ENCODE measurements at regions not wholly inside any gene's neighbourhood (a gene's known extent, or its start where the extent isn't known, plus 50 kb on each side); places are given as distances from the start of the nearest gene placed in this dataset.

- TF ChIP-seq POLR2A (IDR thresholded peaks at IDR 0.05; ENCODE audit: low read depth) = no peak
- TF ChIP-seq CTCF (IDR thresholded peaks at IDR 0.05) = no peak
Observed at GRCh38 chr6:122868137-122868536, 79.1 kb downstream of the SMPDL3A start.

Measured in esophagus muscularis mucosa (tissue), 3 donors.